T47D (cell line): ENCODE measurements at regions not wholly inside any gene's neighbourhood (a gene's known extent, or its start where the extent isn't known, plus 50 kb on each side); places are given as distances from the start of the nearest gene placed in this dataset.

Experiments
- DNase-seq, 2 experiments: peaks; one replicate each; pipeline versions ENCODE4 v3.0.0 to v3.0.0-alpha.2; 2011 to 2012; ENCODE audit warnings: low read depth in 1 of 2, low spot score in 1 of 2
- JUND ChIP-seq: IDR thresholded peaks from 2 replicates; pipeline ENCODE4 v1.6.1; 2012; ENCODE audit warnings: low read depth
- in situ Hi-C: cut with HindIII; loops from 2 replicates; pipeline ENCODE4 v1.10.0; 2016; ENCODE audit warnings: low sequenced_read_pairs, low pct_unique_long_range_greater_than_20kb

- DNase-seq, result no peak
- in situ Hi-C loops, result no loop called here
- TF ChIP-seq JUND, result no peak
These were observed 1713.4 kb downstream of the NCAM2 start for GRCh38 chr21:22711636-22712035.

DNA sequence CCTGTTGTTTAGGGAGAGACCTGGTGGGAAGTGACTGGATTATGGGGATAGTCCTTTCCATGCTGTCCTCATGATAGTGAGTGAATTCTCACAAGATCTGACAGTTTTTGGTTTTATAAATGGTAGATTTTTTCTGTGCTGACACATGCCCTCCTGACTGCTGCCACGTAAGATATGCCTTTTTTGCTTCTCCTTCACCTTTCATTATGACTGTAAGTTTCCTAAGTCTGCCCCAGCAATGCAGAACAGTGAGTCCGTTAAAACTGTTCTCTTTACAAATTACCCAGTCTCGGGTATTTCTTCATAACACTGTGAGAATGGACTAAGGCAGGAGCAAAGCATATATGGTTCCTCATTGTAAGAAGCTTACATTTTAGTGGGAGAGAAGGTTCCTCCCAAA lies 1727.2 kb downstream of the NCAM2 start:
- in situ Hi-C loops, result no loop called here
- no peak for DNase-seq
- no peak for TF ChIP-seq JUND

- TF ChIP-seq JUND, result no peak
- peak in 1 of 2 experiments; percentile 20 for DNase-seq
- in situ Hi-C loops, result no loop called here
These were observed 1729.9 kb downstream of the NCAM2 start for GRCh38 chr21:22728091-22728490.

DNA sequence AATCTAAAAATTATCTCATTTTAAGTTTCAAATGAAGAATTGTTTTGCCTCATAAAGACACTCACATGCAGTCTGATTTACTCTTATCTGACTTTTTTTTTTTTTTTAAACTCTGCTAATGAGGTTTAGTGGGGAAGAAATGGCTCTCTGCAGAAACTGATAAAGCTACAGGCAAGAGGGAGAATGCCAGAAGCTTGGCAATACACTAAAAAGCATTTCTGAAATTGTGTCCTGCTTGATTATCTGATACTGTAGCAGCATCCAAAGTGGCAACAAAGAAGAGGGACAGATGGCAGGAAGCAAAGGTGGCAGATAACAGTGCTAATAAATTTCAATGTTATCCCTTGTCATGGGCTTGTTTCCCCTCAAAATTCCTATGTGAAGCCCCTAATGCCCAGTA lies 1744.9 kb downstream of the NCAM2 start:
- in situ Hi-C loops, result no loop called here
- no peak for DNase-seq
- TF ChIP-seq JUND, result no peak

DNA sequence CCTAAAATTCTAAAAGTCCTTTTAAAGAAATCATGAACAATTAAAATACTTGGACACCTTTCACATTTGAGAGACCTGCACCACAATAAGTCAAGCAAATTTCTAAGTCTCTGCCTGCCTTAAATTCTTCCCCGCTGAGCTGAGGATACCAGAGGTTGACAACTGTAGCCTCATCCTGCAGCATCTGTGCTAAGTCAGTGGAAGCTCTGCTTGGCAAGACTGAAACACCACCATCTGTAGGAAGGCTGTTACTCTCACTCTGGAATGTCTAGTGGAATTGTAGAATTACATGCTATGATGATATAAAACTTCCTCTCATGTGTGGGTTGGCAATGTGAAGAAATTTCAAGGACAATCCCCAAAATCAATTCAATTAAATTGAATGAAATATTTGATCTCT lies 1756.5 kb downstream of the NCAM2 start:
- in situ Hi-C loops, result no loop called here
- no peak for TF ChIP-seq JUND
- no peak for DNase-seq

GRCh38 chr21:22758478-22758877 lies 1760.3 kb downstream of the NCAM2 start:
- DNase-seq, result no peak
- in situ Hi-C loops, result no loop called here
- no peak for TF ChIP-seq JUND

DNA sequence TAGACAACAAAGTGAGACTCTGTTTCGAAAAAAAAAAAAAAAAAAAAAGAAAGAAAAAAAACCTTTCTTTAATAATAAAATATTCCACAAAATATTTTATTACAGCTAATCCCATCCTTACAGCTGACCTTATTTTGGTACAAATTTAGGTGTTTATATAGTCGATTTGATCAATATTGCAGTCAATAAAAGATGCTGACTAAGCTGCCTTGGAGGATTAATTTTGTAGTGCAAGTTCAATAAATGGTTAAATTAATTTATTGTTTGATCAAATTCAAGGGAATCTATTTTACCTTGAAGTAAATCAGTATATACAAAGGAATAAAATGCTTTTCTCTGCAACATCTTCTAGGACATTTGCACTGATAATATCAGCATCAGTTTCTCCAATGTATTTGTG lies 1764.3 kb downstream of the NCAM2 start:
- TF ChIP-seq JUND, result no peak
- in situ Hi-C loops, result no loop called here

DNA sequence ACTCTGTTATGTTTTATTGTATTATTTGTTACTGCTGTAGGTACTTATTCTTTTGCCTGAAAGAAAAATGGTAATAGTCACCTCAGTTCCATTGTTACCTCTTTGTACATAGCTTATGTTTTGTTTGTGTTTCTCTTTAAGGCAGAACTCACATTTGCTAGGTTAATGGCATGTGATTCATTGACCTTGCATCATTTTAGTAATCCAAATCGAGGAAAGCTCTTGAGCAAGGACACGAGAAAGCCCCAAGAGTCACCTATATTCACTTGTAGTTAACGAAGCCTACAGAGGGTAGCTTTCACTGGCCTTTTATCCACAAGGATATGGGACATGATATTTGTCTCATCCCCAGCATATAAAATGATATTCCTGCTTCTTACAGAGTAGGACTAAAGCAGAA lies 1765.2 kb downstream of the NCAM2 start:
- in situ Hi-C loops, result no loop called here
- no peak for TF ChIP-seq JUND
- DNase-seq, result no peak

More for the DNA sequence above, 1764.3 kb downstream of the NCAM2 start:
- DNase-seq, result no peak

- in situ Hi-C loops, result no loop called here
- no peak for DNase-seq
- no peak for TF ChIP-seq JUND
These were observed 1766.0 kb downstream of the NCAM2 start for GRCh38 chr21:22764222-22764621.

DNA sequence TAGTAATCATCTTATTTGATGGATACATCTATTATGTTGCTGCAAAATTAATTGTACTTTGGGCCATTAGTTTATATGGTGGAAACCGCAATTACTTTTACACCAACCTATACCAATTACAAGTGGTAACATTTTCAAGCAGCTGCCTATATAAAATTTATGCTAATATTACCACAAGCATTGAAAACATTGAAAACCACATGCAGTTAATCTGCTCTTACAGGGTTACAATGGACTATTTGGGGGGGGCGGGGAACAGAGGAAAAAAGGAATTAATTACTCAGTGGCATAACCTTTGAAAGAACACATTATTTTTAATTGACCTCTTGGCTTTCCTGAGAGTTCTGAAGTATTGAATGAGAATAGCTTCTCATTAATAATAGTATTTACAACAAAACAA lies 1793.2 kb downstream of the NCAM2 start:
- in situ Hi-C loops, result no loop called here
- no peak for DNase-seq
- no peak for TF ChIP-seq JUND

GRCh38 chr21:22791986-22792560 lies 1793.9 kb downstream of the NCAM2 start:
- in situ Hi-C loops, result no loop called here

GRCh38 chr21:22795091-22795490 lies 1796.9 kb downstream of the NCAM2 start:
- no peak for DNase-seq
- no peak for TF ChIP-seq JUND
- in situ Hi-C loops, result no loop called here

More at GRCh38 chr21:22791986-22792560, 1793.9 kb downstream of the NCAM2 start:
- peak in 1 of 2 experiments; percentile 73 for DNase-seq
- TF ChIP-seq JUND, result no peak

DNA sequence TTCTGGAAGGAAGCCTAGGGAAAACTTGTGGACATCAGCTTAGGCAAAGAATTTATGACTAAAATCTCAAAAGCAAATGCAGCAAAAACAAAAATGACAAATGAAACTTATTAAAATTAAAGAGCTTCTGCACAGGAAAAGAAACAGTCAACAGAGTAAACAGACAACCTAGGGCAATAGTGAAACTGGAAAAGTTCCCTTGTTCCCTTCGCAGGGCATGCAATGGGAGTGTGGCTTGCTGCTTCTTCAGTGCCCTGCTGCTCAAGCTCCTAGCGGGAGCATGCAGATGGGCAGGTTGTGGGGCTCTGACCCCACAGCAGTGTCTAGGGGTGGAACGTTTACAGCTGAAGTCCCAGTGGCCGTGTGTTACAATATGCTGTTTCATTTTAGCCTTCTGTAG lies 1797.4 kb downstream of the NCAM2 start:
- in situ Hi-C loops, result no loop called here
- peak in 1 of 2 experiments; percentile 20 for DNase-seq
- TF ChIP-seq JUND, result no peak

DNA sequence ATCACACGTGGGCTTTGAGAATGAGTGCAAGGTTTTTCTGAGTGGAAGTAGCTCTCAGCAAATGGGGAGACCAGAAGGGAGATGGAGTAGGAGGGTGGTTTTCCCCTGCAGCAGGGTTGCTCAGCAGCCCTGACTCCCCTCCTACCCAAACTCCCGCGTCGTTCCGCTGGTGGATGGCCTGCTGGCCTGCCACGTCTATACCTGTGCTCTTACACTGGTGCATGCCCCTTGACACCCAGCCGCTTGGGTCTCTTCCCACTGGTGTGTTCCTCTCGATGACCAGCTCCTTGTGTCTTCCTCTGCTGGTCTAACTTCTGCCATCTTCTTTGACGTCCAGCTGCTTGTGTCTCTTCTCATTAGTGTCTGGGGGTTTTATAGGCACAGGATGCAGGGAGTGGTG lies 1797.9 kb downstream of the NCAM2 start:
- DNase-seq, result no peak
- in situ Hi-C loops, result no loop called here

GRCh38 chr21:22804151-22804550 lies 1805.9 kb downstream of the NCAM2 start:
- in situ Hi-C loops, result no loop called here
- DNase-seq, result no peak
- TF ChIP-seq JUND, result no peak

More for the DNA sequence above, 1797.9 kb downstream of the NCAM2 start:
- TF ChIP-seq JUND, result no peak
